GM12864 (cell line): ENCODE measurements at regions not wholly inside any gene's neighbourhood (a gene's known extent, or its start where the extent isn't known, plus 50 kb on each side); places are given as distances from the start of the nearest gene placed in this dataset.

Experiments used
- DNase-seq: peaks from one replicate; pipeline ENCODE4 v3.0.0-alpha.2; 2011; ENCODE audit warnings: low read depth
- H3K4me3 ChIP-seq: 2 replicates; pipeline ENCODE4 v1.5.1; 2011; ENCODE audit warnings: mild to moderate bottlenecking, low read depth, low read length, control low read depth
- TF ChIP-seq, protein P1 (sequence below): IDR thresholded peaks from 2 replicates; pipeline ENCODE4 v1.5.1; 2011; ENCODE audit warnings: low read depth, mild to moderate bottlenecking, moderate library complexity, low read length, control low read depth, inconsistent platforms; ENCODE audit errors: missing control alignments

DNA sequence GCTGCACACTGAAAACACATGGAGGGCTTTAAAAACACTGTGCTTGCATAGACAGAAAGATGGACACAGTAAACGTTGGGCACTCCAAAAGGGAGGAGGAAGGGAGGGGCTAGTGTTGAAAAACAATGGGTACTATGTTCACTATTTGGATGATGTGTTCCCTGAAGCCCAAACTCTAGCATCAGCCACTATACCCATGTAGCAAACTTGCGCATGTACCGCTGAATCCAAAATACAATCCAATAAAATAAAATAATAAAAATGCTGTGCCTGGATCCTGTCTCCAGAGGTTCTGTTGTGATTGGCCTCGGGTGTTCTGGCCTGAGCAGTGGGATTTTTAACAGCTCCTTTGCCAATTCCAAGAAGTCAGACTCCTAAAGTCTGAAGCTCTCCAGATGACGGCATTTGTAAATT, 166.0 kb downstream of the TMEM182 start:
- no peak for DNase-seq
- TF ChIP-seq, protein P1, sequence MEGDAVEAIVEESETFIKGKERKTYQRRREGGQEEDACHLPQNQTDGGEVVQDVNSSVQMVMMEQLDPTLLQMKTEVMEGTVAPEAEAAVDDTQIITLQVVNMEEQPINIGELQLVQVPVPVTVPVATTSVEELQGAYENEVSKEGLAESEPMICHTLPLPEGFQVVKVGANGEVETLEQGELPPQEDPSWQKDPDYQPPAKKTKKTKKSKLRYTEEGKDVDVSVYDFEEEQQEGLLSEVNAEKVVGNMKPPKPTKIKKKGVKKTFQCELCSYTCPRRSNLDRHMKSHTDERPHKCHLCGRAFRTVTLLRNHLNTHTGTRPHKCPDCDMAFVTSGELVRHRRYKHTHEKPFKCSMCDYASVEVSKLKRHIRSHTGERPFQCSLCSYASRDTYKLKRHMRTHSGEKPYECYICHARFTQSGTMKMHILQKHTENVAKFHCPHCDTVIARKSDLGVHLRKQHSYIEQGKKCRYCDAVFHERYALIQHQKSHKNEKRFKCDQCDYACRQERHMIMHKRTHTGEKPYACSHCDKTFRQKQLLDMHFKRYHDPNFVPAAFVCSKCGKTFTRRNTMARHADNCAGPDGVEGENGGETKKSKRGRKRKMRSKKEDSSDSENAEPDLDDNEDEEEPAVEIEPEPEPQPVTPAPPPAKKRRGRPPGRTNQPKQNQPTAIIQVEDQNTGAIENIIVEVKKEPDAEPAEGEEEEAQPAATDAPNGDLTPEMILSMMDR = no peak

DNA sequence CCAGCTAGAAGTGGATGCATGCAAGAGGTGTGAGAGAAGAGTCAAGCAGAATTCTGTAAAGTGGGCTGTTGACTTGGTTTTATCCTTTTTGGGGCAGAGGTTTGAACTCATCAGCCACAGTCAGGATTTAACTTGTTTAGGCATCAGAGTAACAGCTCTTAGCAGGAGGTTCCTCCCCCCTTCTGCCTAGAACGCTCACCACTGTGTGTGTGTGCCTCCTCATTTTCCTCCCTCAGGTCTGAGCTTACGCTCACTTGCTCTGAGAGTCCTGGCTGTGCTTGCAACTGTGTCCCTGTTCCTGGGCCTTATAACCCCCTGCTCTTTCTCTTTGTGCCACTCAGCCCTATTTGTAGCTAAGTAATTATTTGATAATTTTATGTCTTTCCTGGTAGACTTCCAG, 167.9 kb downstream of the TMEM182 start:
- no peak overlapping the region for H3K4me3 ChIP-seq
- TF ChIP-seq, protein P1 = no peak
- DNase-seq = no peak

More for the DNA sequence above, 166.0 kb downstream of the TMEM182 start:
- H3K4me3 ChIP-seq = no peak overlapping the region

DNA sequence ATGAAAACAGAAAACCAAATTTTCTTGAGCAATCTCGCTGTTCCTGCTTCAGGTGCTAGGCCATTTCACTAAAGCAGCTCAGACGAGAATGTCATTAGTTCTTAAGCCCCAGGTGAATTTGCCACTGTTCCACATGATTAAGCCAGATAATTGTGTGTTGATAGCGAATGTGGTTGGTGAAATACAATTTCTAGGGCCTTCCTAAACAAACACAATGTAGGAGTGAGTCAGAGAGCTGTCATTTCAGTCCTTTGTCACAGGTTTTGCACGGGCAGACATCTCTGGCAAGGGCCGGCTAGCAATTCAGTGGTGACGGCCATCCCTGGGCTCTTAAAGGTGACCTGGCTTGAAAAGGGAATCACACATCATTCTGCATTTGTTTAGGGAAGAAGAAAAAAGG, 170.7 kb downstream of the TMEM182 start:
- no peak overlapping the region for H3K4me3 ChIP-seq
- no peak for DNase-seq
- TF ChIP-seq, protein P1 = no peak

DNA sequence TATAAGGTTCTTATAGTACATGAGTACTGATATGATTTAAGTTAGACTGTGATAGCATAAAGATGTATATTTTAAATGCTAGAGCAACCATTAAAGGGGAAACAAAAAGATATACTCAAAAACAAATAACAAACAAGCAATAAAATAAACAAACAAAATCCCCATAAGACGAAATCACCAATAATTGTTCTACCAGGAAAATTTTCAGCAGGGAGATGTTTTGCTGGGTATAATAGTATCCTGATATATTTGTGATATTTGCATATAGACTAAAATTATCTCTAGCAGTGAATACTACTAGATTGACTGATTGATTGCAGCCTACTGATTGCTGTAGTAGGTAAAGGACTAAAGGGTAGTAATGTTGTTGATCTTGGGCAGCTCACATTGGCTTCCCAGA, 177.4 kb downstream of the TMEM182 start:
- H3K4me3 ChIP-seq = no peak overlapping the region
- DNase-seq = no peak
- TF ChIP-seq, protein P1 = no peak

DNA sequence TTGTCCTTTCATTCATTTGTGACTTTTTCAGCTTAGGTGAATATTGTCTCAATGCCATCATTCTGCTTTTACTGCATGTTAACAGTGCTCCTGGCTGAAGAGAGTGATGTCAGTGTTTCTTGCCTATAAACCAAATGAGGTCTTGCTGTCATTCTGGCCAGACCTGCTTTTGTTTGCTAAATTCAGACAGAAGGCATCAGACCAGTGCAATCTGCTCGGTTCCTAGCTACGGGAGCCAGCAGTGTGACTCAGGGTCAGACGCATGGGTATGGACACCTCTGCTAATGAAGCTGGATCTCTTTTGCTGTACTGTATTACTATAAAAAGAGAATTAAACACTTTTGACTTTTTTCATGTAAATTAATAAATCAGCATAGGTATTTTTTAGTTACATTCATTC, 178.9 kb downstream of the TMEM182 start:
- H3K4me3 ChIP-seq = no peak overlapping the region
- TF ChIP-seq, protein P1 = no peak
- DNase-seq = no peak

DNA sequence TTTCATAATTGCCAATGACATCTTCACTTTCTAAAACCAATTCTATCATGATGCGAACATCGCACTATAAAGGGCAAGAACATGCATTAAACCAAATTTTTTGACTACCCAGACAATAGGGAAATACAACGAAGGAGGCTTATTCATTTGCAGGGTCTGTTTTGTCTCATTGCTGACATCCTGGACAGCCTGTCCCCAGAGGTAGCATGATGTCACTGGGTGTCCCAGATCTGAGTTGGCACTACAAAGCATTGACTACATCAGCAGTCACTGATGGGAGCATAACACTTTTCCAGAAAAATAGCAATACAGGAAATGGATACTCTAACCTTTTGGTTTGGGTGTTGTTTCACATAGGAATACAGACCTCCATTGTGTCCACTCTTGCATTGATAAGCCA, 180.3 kb downstream of the TMEM182 start:
- no peak overlapping the region for H3K4me3 ChIP-seq
- DNase-seq = no peak

DNA sequence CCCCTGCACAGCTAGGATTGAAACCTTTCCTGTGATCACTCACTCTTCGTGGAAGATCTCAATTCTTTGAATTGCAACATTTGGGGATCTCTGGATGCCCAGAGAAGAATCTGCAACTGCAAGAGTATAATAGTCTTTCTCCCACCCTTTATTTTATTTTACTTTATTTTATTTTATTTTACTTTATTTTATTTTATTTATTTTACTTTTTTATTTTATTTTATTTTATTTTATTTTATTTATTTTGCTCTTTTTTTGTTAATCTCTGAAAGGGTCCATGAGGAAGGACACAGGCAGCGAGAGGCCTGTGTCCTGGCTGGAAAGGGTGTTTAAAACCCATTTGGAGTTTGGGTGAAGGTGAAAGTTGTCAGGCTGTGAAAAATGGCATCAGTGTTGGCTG, 181.4 kb downstream of the TMEM182 start:
- DNase-seq = no peak
- TF ChIP-seq, protein P1 = no peak
- H3K4me3 ChIP-seq = no peak overlapping the region

More for the DNA sequence above, 180.3 kb downstream of the TMEM182 start:
- TF ChIP-seq, protein P1 = no peak
